Liver (tissue), 3 donors: ENCODE measurements at regions not wholly inside any gene's neighbourhood (a gene's known extent, or its start where the extent isn't known, plus 50 kb on each side); places are given as distances from the start of the nearest gene placed in this dataset.

Source experiments
- CTCF ChIP-seq: fragments of 150-350 bp; IDR thresholded peaks from 2 replicates; pipeline ENCODE4 v1.5.1; 2017; ENCODE audit warnings: improper control_type of control experiment, low read depth, low read length; ENCODE audit not compliant: missing input control
- EGR1 ChIP-seq, 2 donors: IDR thresholded peaks; 2 replicates each; pipeline ENCODE4 v1.6.1; 2016 to 2018; ENCODE audit warnings: antibody characterized with exemption in 2 of 2, low read depth in 2 of 2
- FOXA1 ChIP-seq: IDR thresholded peaks from 2 replicates; pipeline ENCODE4 v1.6.1; 2016; ENCODE audit warnings: antibody characterized with exemption
- GABPA ChIP-seq, 2 donors: IDR thresholded peaks in 1 of 2; conservative IDR thresholded peaks in 1 of 2; 2 replicates each; pipeline ENCODE4 v1.6.1; 2016; ENCODE audit warnings: antibody characterized with exemption in 2 of 2, mild to moderate bottlenecking in 1 of 2, moderate library complexity in 1 of 2
- MAX ChIP-seq: IDR thresholded peaks from 2 replicates; pipeline ENCODE4 v1.6.1; 2016; ENCODE audit warnings: antibody characterized with exemption
- RAD21 ChIP-seq, 2 donors: IDR thresholded peaks; 2 replicates each; pipeline ENCODE4 v1.6.1; 2016; ENCODE audit warnings: antibody characterized with exemption in 2 of 2, mild to moderate bottlenecking in 2 of 2
- REST ChIP-seq: IDR thresholded peaks from 2 replicates; pipeline ENCODE4 v1.6.1; 2016; ENCODE audit warnings: antibody characterized with exemption, mild to moderate bottlenecking
- SP1 ChIP-seq: IDR thresholded peaks from 2 replicates; pipeline ENCODE4 v1.6.1; 2018; ENCODE audit warnings: antibody characterized with exemption, mild to moderate bottlenecking
- TAF1 ChIP-seq: conservative IDR thresholded peaks from 2 replicates; pipeline ENCODE4 v1.6.1; 2016; ENCODE audit warnings: antibody characterized with exemption, mild to moderate bottlenecking
- YY1 ChIP-seq: IDR thresholded peaks from 2 replicates; pipeline ENCODE4 v1.6.1; 2016; ENCODE audit warnings: antibody characterized with exemption, mild to moderate bottlenecking
- TF ChIP-seq, protein P1 (sequence below): IDR thresholded peaks from 2 replicates; pipeline ENCODE4 v1.6.1; 2016; ENCODE audit warnings: antibody characterized with exemption
- donor health status: healthy.
- donor health status: healthy.

DNA sequence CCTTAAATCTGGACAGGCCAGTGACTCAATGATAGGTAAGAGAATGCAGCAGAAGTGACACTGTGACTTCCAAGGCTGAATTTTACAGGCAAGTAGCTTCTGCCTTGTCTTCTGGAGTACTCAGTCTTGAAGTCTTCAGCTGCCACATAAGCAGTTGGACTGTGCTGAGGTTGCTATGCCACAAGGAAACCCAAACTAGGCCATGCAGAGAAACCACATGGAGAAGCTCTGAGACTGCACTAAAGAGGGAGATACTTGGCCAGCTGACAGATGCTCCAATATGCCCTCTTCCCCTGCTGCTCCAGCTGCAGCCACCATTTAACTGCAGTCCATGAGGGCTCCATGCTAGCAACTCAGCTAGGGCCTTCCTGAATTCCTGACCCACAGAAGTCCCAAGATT lies 119.4 kb upstream of the GADL1 start:
- TF ChIP-seq CTCF (no peak), YY1 (no peak), RAD21 (IDR thresholded peaks at IDR 0.05) (no peak), SP1 (no peak), FOXA1 (no peak), REST (no peak), GABPA (IDR thresholded peaks at IDR 0.05 in 1 of 2, conservative IDR thresholded peaks at IDR 0.05 in 1 of 2) (no peak), TAF1 (no peak), MAX (no peak), EGR1 (IDR thresholded peaks at IDR 0.05; ENCODE audit: low read depth in 2 of 2) (no peak)
- TF ChIP-seq, protein P1, sequence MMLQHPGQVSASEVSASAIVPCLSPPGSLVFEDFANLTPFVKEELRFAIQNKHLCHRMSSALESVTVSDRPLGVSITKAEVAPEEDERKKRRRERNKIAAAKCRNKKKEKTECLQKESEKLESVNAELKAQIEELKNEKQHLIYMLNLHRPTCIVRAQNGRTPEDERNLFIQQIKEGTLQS: no peak
